K562 (cell line): ENCODE measurements at regions not wholly inside any gene's neighbourhood (a gene's known extent, or its start where the extent isn't known, plus 50 kb on each side); places are given as distances from the start of the nearest gene placed in this dataset.

ENCODE experiments used
- ATAC-seq: fragments of 200-7000 bp; cut with Tn5 transposase; 3 replicates; pipeline ENCODE4 v1.9.1; 2020; ENCODE audit warnings: moderate library complexity
- BruUV-seq: library from RNA; stranded (reverse); fragments of 400-500 nt; replicated peaks from 2 replicates; lab custom pipeline; 2021; lab: Mats Ljungman, UMichigan
- CTCF ChIA-PET: fragments of 300-600 bp; formaldehyde crosslinking; extraction: SDS; loops from one replicate; lab custom pipeline; 2021; ENCODE audit warnings: low intra/inter-chr PET ratio; lab: Yijun Ruan, JAX
- POLR2A ChIA-PET: fragments of 300-600, 350-650 bp; sonication (Branson Sonifier 250); formaldehyde crosslinking; extraction: SDS; loops from one replicate; lab custom pipeline; 2021; ENCODE audit warnings: antibody characterized with exemption, inconsistent platforms; lab: Yijun Ruan, JAX
- DNase-seq, 4 experiments: peaks; one replicate each; pipeline versions ENCODE4 v3.0.0 to v3.0.0-alpha.2; 2011 to 2018; ENCODE audit warnings: low spot score in 3 of 4, mixed read lengths in 3 of 4; ENCODE audit errors: extremely low read depth in 1 of 4
- FAIRE-seq: peaks from 2 replicates; lab custom pipeline; 2011; peaks lifted over from hg19 to GRCh38; lab: Jason Lieb, UNC
- H2AFZ ChIP-seq: 2 replicates; pipeline ENCODE4 v1.6.0; 2011; ENCODE audit warnings: low read depth, low read length, control low read depth, inconsistent platforms
- H3K27ac ChIP-seq: fragments of 200-600 bp; 3 replicates; pipeline ENCODE4 v1.8.0; 2011; ENCODE audit warnings: low read depth, mild to moderate bottlenecking, control low read depth, inconsistent platforms, low read length, moderate library complexity, mixed read lengths; ENCODE audit errors: extremely low read depth
- H3K27me3 ChIP-seq, 2 experiments: fragments of 300-600 bp in 1 of 2; 2 replicates in 1 of 2; 3 replicates in 1 of 2; pipeline versions ENCODE4 v1.6.0 to v1.8.0; 2011; ENCODE audit warnings: inconsistent platforms in 2 of 2, low read length in 2 of 2, mild to moderate bottlenecking in 1 of 2, mixed read lengths in 1 of 2, moderate library complexity in 1 of 2; ENCODE audit not compliant: control insufficient read depth in 2 of 2, insufficient read depth in 2 of 2
- H3K36me3 ChIP-seq: fragments of 300-600 bp; 3 replicates; pipeline ENCODE4 v1.8.0; 2011; ENCODE audit warnings: mild to moderate bottlenecking, low read length, inconsistent platforms; ENCODE audit not compliant: control insufficient read depth, insufficient read depth
- H3K4me1 ChIP-seq, 2 experiments: fragments of 200-600 bp in 1 of 2; replicated peaks in 1 of 2; 2 replicates in 1 of 2; 3 replicates in 1 of 2; pipeline versions ENCODE4 v1.5.1 to v1.8.0; 2011; ENCODE audit warnings: inconsistent platforms in 2 of 2, low read length in 2 of 2, mild to moderate bottlenecking in 1 of 2, mixed read lengths in 1 of 2, moderate library complexity in 1 of 2; ENCODE audit not compliant: control insufficient read depth in 2 of 2, insufficient read depth in 2 of 2
- H3K4me2 ChIP-seq: 2 replicates; pipeline ENCODE4 v1.6.1; 2011; ENCODE audit warnings: low read length, control low read depth, inconsistent platforms, mixed read lengths; ENCODE audit not compliant: insufficient read depth
- H3K4me3 ChIP-seq: fragments of 200-600 bp; sonication (generic), shearing (Covaris generic); 2 replicates; pipeline ENCODE4 v1.5.1; 2016; ENCODE audit warnings: control low read depth, inconsistent platforms
- H3K79me2 ChIP-seq: fragments of 200-600 bp; 3 replicates; pipeline ENCODE4 v1.8.0; 2011; ENCODE audit warnings: low read length, inconsistent platforms; ENCODE audit not compliant: control insufficient read depth, insufficient read depth
- H3K9ac ChIP-seq, 2 experiments: 2 replicates each; pipeline versions ENCODE4 v1.6.0 to v1.6.1; 2011; ENCODE audit warnings: low read depth in 2 of 2, low read length in 2 of 2, control low read depth in 1 of 2, inconsistent platforms in 1 of 2, mild to moderate bottlenecking in 1 of 2, mixed read lengths in 1 of 2; ENCODE audit not compliant: insufficient read depth in 1 of 2
- H3K9me1 ChIP-seq: one replicate; pipeline ENCODE4 v1.6.0; 2011; ENCODE audit warnings: inconsistent platforms, mild to moderate bottlenecking, low read length, moderate library complexity; ENCODE audit not compliant: control insufficient read depth, insufficient read depth
- H3K9me3 ChIP-seq: replicated peaks from 2 replicates; pipeline ENCODE4 v1.5.1; 2011; ENCODE audit warnings: low read depth, low read length, inconsistent platforms; ENCODE audit not compliant: control insufficient read depth, insufficient read depth
- H4K20me1 ChIP-seq: replicated peaks from 2 replicates; pipeline ENCODE4 v1.6.1; 2011; ENCODE audit warnings: low read length, inconsistent platforms, mixed read lengths; ENCODE audit not compliant: control insufficient read depth, insufficient read depth
- ELF1 ChIP-seq: fragments of 200-800 bp; sonication (Bioruptor generic); IDR thresholded peaks from 2 replicates; pipeline ENCODE4 v1.6.1; 2016; ENCODE audit warnings: missing genetic modification characterization, missing compliant biosample characterization
- ESRRB ChIP-seq: fragments of 250-450 bp; sonication (Bioruptor Pico); IDR thresholded peaks from 2 replicates; pipeline ENCODE4 v1.5.0; 2020; ENCODE audit warnings: mild to moderate bottlenecking, moderate library complexity, borderline replicate concordance
- GTF2F1 ChIP-seq: IDR thresholded peaks from 2 replicates; pipeline ENCODE4 v1.6.1; 2011; ENCODE audit warnings: low read depth, low read length, improper control_type of control experiment
- U2AF2 ChIP-seq: fragments of 200-400 bp; formaldehyde crosslinking; optimal IDR thresholded peaks from 2 replicates; pipeline ENCODE3; 2017; ENCODE audit warnings: low read depth, mild to moderate bottlenecking, low read length
- WGBS: fragments of 100-300 bp; shearing (Covaris generic); methylation state at CpG from one replicate; pipeline ENCODE4 v1.1.6; 2016; ENCODE audit warnings: low coverage, mixed read lengths; ENCODE audit not compliant: insufficient coverage; ENCODE audit errors: missing lambda C conversion rate; 5-methylcytosine and 5-hydroxymethylcytosine counted together
- in situ Hi-C: fragments of 300-500 bp; cut with MboI; formaldehyde crosslinking; loops from 4 replicates; pipeline ENCODE4 v1.15.0; 2018; ENCODE audit warnings: inconsistent platforms, mixed read lengths
- intact Hi-C: fragments of 100-400 bp; cut with micrococcal nuclease; formaldehyde crosslinking; loops from 2 replicates; pipeline ENCODE4 v1.14.2; 2022
- TF ChIP-seq, protein P1 (sequence below): fragments of 200-800 bp; sonication (Bioruptor generic); IDR thresholded peaks from 2 replicates; pipeline ENCODE4 v1.6.1; 2017; ENCODE audit warnings: missing genetic modification characterization, missing compliant biosample characterization
- TF ChIP-seq, protein P2 (sequence below), 2 experiments: IDR thresholded peaks in 1 of 2; conservative IDR thresholded peaks in 1 of 2; 2 replicates each; pipeline ENCODE4 v1.6.1; 2016; ENCODE audit warnings: low read depth in 2 of 2, mild to moderate bottlenecking in 1 of 2, missing compliant biosample characterization in 1 of 2, missing genetic modification characterization in 1 of 2, moderate library complexity in 1 of 2
- TF ChIP-seq, protein P3 (sequence below): IDR thresholded peaks from 2 replicates; pipeline ENCODE4 v1.6.1; 2011; ENCODE audit warnings: borderline replicate concordance, low read depth, mild to moderate bottlenecking, moderate library complexity, low read length; ENCODE audit not compliant: insufficient read depth, poor library complexity, severe bottlenecking

DNA sequence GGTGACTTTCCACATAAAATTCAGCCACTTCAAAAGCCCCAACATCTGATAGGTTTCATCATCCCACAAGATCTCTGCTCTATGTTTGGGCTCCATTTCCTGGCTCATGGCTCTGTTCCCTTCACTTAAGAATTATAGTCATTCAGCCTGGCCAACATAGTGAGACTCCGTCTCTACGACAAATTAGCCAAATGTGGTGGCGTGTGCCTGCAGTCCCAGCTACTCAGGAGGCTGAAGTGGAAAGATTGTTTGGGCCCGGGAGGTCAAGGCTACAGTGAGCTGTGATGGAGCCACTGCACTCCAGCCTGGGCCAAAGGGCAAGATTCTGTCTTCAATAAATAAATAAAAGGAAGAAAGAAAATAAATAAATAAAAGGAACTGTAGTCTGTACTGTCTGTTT, 57.9 kb upstream of the CTSV start:
- Histone ChIP-seq H2AFZ (no peak overlapping the region), H3K27ac (no peak overlapping the region), H3K9ac (no peak overlapping the region), H3K79me2 (no peaks in the 10 kb centered on the region), H3K4me3 (no peak overlapping the region), H3K9me1 (no peaks in the 10 kb centered on the region), H3K27me3 (peaks cover 0 to 8% of the 10 kb centered on the region in 2 experiments; a peak in 2 of 5 replicates), H4K20me1 (no peaks in the 10 kb centered on the region), H3K9me3 (no peaks in the 10 kb centered on the region), H3K4me1 (no peaks in the 10 kb centered on the region), H3K36me3 (no peaks in the 10 kb centered on the region), H3K4me2 (no peak overlapping the region)
- FAIRE-seq (no peak), DNase-seq (no peak), ATAC-seq (no peak)
- intact Hi-C loops: no loop called here
- ChIA-PET POLR2A (interaction anchor here (1.0 kb wide), 1 partner anchor 62 kb away, joined by 3 read pairs; no protein-coding TSS in a partner anchor), CTCF (interaction anchor here (0.8 kb wide), 1 partner anchor 12 kb away, joined by 3 read pairs; no protein-coding TSS in a partner anchor)
- 4% methylated on average over 4 of the region's 4 CpGs for WGBS
- in situ Hi-C loops: no loop called here
- no TSS peak for BruUV-seq
- TF ChIP-seq ESRRB (no peak), U2AF2 (no peak), ELF1 (tag) (no peak), GTF2F1 (no peak)
- TF ChIP-seq, protein P1, sequence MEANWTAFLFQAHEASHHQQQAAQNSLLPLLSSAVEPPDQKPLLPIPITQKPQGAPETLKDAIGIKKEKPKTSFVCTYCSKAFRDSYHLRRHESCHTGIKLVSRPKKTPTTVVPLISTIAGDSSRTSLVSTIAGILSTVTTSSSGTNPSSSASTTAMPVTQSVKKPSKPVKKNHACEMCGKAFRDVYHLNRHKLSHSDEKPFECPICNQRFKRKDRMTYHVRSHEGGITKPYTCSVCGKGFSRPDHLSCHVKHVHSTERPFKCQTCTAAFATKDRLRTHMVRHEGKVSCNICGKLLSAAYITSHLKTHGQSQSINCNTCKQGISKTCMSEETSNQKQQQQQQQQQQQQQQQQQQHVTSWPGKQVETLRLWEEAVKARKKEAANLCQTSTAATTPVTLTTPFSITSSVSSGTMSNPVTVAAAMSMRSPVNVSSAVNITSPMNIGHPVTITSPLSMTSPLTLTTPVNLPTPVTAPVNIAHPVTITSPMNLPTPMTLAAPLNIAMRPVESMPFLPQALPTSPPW (CRISPR knock-in tag): no peak
- TF ChIP-seq, protein P2, sequence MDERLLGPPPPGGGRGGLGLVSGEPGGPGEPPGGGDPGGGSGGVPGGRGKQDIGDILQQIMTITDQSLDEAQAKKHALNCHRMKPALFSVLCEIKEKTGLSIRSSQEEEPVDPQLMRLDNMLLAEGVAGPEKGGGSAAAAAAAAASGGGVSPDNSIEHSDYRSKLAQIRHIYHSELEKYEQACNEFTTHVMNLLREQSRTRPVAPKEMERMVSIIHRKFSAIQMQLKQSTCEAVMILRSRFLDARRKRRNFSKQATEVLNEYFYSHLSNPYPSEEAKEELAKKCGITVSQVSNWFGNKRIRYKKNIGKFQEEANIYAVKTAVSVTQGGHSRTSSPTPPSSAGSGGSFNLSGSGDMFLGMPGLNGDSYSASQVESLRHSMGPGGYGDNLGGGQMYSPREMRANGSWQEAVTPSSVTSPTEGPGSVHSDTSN (CRISPR knock-in tag; IDR thresholded peaks at IDR 0.05; ENCODE audit: low read depth): no peak
- TF ChIP-seq, protein P2 (tag; conservative IDR thresholded peaks at IDR 0.05; ENCODE audit: low read depth): no peak
- TF ChIP-seq, protein P3, sequence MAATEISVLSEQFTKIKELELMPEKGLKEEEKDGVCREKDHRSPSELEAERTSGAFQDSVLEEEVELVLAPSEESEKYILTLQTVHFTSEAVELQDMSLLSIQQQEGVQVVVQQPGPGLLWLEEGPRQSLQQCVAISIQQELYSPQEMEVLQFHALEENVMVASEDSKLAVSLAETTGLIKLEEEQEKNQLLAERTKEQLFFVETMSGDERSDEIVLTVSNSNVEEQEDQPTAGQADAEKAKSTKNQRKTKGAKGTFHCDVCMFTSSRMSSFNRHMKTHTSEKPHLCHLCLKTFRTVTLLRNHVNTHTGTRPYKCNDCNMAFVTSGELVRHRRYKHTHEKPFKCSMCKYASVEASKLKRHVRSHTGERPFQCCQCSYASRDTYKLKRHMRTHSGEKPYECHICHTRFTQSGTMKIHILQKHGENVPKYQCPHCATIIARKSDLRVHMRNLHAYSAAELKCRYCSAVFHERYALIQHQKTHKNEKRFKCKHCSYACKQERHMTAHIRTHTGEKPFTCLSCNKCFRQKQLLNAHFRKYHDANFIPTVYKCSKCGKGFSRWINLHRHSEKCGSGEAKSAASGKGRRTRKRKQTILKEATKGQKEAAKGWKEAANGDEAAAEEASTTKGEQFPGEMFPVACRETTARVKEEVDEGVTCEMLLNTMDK: no peak
